ENCODE measurements at regions not wholly inside any gene's neighbourhood (a gene's known extent, or its start where the extent isn't known, plus 50 kb on each side); places are given as distances from the start of the nearest gene placed in this dataset.

DNA sequence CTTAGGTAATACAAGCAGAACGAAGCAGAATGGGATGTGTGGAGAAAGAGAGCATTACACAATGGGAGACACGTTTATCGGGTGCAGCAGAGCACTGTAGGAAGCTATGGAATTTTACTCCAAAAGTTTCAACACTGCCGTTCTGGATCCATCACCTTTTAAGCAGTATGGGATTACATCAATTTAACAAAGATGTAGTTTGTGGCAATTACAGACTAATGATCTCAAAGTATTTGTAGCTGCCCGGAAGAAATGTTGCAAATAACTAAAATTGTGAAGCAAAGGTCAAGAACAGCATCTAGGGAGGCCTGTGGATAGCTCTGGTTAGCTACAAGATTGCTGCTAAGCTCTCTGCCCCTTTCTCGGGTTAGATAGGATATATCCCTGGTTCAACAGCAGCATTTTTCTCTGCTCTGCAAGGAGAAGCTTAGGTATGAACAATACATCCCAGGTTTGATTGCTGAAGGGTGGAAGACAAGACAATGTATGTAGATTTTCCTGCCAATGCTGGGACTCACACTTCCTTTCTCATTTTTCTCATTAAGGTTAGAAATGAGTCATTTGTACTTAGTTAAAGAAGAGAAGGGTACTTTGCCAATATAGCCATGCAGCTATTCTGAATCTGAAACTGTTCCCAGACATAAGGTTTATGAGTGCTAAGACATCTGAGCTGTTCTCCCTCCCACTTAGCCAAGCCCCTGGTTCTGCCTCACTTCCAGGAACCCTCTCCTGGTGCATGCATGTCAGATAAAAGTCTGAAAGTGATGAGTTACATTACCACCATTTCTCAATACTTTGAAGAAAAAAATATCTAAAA lies 75.0 kb upstream of the HIF1A start:
- TF ChIP-seq EP300 (IDR thresholded peaks at IDR 0.05): peak in 1 of 4 donors; percentile 42
- TF ChIP-seq, protein P1, sequence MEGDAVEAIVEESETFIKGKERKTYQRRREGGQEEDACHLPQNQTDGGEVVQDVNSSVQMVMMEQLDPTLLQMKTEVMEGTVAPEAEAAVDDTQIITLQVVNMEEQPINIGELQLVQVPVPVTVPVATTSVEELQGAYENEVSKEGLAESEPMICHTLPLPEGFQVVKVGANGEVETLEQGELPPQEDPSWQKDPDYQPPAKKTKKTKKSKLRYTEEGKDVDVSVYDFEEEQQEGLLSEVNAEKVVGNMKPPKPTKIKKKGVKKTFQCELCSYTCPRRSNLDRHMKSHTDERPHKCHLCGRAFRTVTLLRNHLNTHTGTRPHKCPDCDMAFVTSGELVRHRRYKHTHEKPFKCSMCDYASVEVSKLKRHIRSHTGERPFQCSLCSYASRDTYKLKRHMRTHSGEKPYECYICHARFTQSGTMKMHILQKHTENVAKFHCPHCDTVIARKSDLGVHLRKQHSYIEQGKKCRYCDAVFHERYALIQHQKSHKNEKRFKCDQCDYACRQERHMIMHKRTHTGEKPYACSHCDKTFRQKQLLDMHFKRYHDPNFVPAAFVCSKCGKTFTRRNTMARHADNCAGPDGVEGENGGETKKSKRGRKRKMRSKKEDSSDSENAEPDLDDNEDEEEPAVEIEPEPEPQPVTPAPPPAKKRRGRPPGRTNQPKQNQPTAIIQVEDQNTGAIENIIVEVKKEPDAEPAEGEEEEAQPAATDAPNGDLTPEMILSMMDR (IDR thresholded peaks at IDR 0.05): no peak
- peak in 2 of 4 donors; percentile 22 to 50 for TF ChIP-seq POLR2AphosphoS5 (IDR thresholded peaks at IDR 0.05)
- TF ChIP-seq POLR2A (IDR thresholded peaks at IDR 0.05): no peak

Data from sigmoid colon (tissue), 4 donors.